Activated CD8-positive, alpha-beta memory T cell treated with anti-CD3 and anti-CD28 coated beads, Interleukin-2, amount 50 U/mL, for 48 hours (primary cell): ENCODE measurements at regions not wholly inside any gene's neighbourhood (a gene's known extent, or its start where the extent isn't known, plus 50 kb on each side); places are given as distances from the start of the nearest gene placed in this dataset.
"Not testable (repeated sequence)": the region's sequence is repeated elsewhere in the genome, so short reads cannot be mapped to it uniquely, and the experiment has no call there.

Experiments used
- DNase-seq: peaks from one replicate; pipeline ENCODE4 v3.0.0-alpha.2; 2020

DNA sequence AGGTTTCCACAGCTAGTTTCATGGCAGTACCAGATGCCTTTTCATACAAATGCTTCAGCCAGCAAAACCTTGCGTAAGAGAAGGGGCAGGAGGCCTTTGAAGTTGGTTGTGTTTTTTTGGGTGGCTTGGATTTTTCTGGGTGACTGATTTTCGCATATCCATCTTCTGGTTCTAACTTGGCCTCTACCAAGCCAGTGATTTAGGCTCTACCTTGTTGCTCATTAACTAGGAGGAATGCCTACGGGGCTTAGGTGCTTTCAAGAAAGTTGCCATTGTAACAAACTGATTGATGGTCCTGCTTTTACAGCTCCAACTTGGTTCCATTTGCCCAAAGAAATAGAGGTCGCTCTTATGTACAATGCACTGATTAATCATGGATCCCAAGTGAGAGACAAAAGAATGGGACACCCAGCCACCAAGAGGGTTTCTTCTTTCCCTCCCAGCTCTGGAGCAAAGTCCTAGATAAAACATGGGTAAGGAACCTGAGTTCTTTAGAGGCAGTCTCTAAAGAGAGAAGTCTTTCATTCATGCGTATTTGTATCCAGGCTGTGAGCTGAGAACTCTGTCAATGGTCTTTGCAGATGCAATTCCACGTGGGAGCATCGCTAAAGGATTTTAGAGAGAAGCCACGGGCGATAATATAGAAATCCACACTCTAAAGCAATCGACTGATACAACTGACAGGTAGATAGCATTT is 92.1 kb upstream of the FGFR2 start:
- no peak for DNase-seq

DNA sequence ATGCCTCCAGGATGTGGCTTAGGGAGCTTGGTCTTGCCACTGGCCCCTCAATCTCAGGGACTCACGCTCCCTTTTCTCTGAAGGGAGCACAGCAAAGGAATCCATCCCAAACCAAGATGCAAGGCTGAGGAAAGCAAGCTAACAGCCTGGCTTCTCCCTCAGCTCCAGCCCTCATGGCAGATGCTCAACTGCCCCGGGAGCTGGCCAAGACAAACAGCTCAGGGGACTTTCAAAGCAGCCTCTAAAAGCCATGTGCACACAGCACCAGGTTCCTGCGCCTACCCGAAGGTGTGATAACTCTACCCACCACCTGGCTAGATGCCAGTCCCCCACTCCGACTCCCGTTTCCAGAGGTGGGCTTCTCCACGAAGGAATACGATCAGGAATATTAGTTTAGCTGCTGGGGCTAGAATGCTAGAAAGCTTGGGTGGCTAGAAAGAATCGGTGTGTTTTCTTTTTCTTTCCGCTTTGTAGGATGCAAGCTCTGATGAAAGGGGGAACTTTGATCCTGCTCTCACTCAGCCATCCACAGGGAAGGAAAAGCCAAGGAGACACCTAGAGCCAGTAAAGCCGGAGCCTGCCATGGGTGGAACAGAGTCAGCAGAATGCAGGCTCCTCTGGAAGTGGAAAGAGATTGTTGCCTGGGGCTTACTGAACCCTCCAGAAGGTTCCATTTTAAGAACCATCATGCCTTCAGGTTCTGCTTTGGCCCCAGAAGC is 89.0 kb upstream of the FGFR2 start:
- no peak for DNase-seq

DNA sequence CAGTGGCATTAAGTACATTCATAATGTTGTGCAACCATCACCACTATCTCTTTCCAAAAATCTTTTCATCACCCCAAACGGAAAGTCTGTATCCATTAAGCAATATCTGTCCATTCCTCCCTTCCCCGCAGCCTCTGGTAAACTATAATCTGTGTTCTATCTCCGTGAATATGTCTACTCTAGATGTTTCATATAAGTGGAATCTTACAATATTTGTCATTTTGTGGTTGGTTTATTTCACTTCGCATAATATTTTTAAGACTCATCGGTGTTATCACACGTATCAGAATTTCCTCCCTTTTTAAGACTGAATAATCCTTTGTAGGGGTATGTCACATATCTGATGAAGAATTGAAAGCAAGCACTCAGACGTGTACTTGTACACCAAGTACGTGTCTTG is 86.0 kb upstream of the FGFR2 start:
- no peak for DNase-seq

- DNase-seq: no peak
Measured at GRCh38 chr10:121683816-121684215, 85.6 kb upstream of the FGFR2 start.

DNA sequence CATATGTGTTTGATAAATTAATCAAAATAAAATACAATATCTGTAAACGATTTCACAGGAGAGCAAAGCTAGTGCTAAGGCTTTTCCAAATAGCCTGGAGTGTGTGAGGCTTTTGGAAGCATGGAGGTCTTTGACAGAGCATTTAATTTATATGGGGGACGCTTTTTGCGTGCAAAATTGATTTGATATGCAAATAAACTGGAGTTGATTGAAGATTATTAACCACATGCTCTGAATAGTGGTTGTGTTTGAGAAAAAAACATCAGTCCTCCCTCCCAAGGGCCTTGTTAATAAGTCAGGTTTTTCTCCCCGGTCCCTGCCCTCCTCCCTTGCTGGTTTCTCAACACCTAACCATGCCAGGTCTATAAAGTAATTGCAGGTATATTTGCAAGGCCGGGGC is 85.1 kb upstream of the FGFR2 start:
- no peak for DNase-seq

DNA sequence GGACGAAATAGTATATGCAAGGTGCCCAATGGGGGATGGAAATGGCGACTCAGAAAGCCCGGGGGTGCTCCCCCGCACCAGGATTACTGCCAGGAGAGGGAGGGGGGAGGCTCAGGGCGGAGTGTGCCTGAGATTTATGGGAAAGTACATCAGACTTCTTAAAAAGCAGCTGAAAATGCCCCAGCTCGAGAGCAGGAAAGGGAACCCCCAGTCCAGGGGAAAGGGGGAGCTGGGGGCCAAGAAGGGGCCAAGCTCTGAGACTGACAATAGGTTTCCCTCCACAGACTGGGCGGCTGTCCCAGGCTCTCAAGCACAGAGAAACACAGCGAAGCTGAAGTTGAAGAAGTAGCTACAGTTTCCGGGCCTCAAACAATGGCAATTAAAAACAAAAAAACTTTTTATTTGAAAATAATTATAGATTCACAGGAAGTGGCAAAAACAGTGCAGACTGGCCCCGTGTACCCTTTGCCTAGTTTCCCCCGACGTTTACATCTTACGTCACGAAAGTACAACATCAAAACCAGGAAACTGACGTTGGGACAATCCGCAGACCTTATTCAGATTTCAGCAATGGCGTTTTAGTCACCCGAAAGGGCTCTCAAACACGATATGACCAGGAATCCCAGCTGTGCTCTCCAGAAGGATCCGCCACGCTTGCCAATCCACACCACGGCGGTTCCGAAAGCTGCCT is 83.9 kb upstream of the FGFR2 start:
- DNase-seq: no peak

- DNase-seq: no peak
Measured at GRCh38 chr10:121680879-121681655, 82.8 kb upstream of the FGFR2 start.

GRCh38 chr10:121679916-121680315 is 81.7 kb upstream of the FGFR2 start:
- DNase-seq: no peak

DNA sequence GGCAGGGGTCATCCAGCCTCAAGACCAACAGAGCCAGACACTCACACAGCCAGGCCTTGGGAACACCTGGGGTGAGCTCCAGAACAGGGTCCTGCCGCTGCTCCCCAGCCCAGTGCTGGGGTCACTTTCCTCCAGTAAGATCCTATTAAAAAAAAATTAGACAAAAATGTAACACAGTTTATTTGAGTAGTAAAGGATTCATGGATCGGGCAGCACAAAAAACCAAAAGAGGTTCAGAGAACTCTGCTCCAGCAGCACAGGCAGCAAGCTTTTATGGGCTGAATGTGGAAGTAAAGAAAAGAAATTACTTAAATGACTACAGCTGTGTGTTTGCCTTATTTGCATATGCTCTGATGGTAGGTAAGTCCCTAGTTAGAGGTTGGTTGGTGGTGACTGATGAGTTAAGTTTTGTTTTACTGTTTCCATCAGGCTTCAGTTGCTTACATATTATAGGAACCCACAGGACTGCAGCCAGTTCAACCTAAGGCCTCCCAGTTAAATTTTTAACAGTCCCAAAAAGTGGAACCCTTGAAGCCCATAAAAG is 80.5 kb upstream of the FGFR2 start:
- DNase-seq: no peak

DNA sequence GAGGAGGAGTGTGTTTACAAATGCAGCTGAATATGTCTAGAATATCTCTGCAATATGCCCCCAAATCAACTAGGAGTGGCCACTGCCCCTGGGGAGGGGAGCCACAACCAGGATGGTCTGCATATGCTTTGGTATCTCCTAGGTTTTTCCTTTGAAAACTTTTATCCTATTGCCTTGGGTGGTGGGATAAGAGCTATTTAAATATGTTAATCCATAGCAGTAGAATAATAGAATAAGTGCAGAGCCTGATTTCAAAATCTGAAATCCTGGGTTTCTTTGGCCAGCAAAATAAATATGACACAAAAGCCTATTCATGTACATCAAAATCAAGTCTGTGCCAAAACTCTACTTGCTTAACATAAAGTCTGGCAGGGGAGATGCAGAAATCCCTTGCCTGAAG is 79.6 kb upstream of the FGFR2 start:
- DNase-seq: no peak

- DNase-seq: no peak
Measured at GRCh38 chr10:121675344-121675743, 77.1 kb upstream of the FGFR2 start.

DNA sequence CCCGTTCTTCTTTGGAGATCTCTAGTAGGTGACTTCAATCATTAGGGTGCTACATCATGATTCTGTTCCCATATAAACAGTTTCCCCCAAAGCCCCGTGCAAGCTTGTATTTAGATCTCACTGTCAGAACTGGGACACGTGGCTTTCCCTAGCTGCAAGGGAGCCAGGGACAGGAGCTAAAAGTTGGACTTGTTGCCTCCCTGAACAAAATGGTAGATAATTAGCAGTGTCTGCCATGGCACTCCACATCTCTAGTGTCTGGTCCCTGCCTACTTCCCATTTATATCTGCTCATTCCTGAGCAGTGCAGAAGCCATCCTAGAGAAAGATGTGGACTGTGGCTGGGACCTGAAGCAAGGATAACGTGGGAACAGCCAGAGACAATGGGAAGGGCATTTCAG is 76.6 kb upstream of the FGFR2 start:
- no peak for DNase-seq

DNA sequence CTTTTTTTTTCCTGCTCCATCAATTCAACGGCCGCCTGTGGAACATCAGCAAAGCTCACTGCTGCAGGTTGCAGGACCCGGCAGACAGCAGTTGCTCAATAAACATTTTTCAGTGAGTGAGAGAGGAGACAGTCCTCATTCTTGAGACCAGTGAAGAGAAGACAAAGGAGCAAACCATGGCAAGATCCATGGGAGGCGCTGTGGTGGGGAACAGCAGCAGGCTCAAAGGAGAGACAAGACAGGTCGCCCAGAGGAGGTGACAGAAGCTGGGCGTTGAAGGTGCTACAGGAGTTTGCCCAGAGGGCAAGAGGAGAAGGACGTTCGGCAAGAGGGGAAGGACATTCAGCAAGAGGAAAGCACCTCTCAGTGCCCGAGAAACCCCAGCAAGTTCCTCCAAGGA is 74.5 kb upstream of the FGFR2 start:
- no peak for DNase-seq

DNA sequence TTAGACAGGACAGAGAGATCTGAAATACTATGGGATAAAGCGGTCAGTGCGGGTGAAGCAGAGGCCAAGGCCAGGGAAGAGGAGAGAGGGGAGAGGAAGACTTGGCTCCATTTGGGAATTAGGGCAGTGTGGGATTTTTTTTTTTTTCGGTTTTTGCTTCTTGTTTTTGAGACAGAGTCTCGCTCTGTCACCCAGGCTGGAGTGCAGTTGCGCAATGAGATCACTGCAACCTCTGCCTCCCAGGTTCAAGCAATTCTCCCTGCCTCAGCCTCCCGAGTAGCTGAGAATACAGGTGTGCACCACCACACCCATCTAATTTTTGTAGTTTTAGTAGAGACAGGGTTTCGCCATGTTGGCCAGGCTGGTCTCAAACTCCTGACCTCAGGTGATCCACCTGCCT is 71.6 kb upstream of the FGFR2 start:
- not testable (repeated sequence) for DNase-seq

GRCh38 chr10:121669028-121669374 is 70.8 kb upstream of the FGFR2 start:
- DNase-seq: no peak

DNA sequence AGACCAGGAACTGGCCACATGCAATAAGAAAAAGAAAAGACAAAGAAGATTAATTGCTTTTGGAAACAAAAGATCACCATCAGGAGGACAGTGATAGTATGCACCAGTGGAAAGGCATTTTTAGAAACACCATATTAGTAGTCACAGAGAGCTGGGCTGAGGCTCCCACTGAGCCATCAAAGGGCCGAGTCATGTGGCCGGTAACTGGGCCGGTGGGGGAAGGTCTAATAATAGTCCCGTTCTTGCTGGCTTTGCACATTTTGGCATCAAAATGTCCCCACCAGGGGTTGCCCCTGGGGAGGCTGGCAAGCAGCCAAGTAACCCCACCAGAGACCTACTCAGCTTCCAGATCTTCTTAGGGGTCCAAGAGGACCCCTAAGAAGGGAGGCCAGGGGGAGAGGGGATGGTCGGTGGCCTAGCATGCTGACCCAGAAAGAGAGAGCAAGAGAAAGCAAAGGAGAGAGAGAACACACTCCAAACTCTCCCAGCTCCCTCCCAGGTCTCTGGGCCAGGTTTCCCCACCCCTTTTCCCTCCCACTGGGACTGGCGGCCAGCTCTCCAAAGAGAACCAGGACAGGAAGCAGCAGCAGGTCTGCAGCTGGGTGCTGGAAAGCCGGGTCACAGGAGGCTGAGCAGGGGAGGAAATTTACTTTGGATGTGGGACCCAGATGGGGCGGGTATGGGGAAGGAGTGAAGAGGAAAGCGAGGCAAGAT is 70.2 kb upstream of the FGFR2 start:
- DNase-seq: no peak

GRCh38 chr10:121667948-121668313 is 69.7 kb upstream of the FGFR2 start:
- DNase-seq: no peak

- DNase-seq: no peak
Measured at GRCh38 chr10:121665809-121666208, 67.6 kb upstream of the FGFR2 start.

DNA sequence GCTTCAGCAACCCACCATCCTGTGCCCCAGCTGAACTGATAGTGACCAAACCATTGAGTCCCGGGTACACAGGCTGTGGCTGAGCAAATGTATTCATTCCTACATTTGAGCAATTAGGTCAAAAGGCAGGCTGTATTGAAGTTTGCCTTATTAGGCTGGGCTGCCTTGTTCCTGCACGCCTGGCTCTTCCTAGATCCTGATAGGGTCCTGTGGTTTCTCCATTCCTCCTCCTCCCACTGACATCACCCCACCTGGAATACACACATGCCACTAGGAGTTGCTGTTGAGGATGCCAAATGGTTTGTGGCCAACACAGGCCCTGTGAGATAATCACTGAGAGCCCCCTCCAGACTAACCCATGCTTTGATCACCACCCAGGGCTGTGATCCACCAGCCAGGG is 66.4 kb upstream of the FGFR2 start:
- no peak for DNase-seq

GRCh38 chr10:121662945-121663917 is 65.0 kb upstream of the FGFR2 start:
- peak; percentile 54 for DNase-seq

- no peak for DNase-seq
Measured at GRCh38 chr10:121662531-121662930, 64.3 kb upstream of the FGFR2 start.
